Activated CD4-positive, alpha-beta T cell treated with anti-CD3 and anti-CD28 coated beads, Interleukin-2, Interleukin-4, amounts not matched to agents 100 ng/mL and 50 ng/mL, durations not matched to agents 16 hours and 8 hours (primary cell): ENCODE measurements at regions not wholly inside any gene's neighbourhood (a gene's known extent, or its start where the extent isn't known, plus 50 kb on each side); places are given as distances from the start of the nearest gene placed in this dataset.

ENCODE experiments used
- DNase-seq: peaks from one replicate; pipeline ENCODE4 v3.0.0-alpha.2; 2020; ENCODE audit warnings: low spot score

DNA sequence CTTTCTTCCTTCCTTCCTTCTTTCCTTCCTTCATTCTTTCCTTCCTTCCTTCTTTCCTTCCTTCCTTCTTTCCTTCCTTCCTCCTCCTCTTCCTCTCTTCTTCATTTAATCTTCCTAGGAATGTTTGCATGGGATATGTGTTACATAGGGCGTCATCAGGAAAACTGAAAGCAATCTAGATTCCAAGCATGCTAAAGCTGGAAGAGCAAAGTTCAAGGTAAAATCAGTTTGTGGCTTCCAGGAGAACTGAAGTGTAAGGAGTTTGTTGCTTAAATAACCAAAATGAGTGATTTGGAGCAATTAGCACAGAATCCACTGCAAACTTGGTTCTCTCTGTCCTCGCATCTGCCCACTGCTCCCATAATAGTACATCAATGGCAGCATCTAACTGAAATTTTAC is 716.2 kb downstream of the GBE1 start:
- no peak for DNase-seq

DNA sequence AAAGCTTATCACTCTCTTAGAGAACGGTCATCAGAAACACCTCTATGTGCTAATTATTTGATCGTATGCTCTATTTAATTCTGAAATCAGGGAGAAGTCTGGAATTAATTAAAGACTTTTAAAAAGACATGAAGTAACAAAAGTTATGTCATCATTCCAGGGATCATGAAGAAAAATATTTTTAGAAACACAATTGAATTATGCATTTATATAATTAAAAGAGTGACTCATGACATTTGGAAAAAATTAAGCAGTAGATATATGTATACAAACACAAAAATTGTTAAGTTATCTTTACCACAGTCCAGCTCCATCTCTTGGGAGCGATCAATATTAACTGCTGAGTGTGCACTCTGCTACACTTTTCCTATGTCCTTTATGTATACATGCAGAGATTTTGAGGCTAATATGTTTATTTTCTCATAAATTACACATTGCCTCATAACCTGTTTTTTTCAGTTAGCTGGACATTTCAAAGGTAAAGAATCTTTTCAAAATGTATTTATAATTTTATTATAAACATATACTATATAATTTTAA is 717.7 kb downstream of the GBE1 start:
- no peak for DNase-seq

DNA sequence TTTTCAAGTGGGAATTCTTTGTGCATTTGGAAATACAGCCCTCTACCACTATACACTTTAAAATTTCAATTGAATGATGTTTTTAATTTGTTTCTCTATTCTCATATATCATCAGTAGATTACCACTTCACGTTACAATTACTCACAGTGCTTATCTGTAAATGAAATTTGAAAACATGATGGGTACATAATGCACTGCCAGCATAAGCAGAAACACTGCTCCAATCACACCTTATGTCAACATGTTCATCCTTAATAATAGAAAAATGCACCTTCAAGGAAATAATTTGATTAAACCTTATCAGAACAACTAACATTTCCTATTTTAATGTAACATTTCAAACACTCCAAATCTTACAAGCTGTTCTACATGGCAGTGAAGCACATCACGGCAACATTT is 718.4 kb downstream of the GBE1 start:
- no peak for DNase-seq

DNA sequence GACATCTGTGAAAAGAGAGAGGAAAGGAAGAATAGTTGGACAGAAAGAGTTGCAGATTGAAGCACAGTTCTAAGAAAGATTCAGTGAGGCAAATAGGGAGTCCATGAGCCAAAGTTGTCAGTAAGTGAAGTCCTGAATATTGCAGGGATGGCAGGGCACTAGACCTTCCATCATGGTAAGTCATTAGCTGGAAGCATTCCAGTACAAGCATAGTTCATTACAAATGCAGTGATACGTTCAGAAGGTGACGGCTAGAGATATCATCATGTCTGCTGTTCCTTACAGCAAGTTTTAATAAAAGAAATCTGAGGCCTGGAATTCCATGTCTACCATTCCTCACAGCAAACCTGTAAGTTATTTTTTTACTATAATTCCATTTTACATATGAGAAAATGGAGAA is 720.1 kb downstream of the GBE1 start:
- DNase-seq: no peak

GRCh38 chr3:81040107-81040506 is 721.3 kb downstream of the GBE1 start:
- DNase-seq: no peak

DNA sequence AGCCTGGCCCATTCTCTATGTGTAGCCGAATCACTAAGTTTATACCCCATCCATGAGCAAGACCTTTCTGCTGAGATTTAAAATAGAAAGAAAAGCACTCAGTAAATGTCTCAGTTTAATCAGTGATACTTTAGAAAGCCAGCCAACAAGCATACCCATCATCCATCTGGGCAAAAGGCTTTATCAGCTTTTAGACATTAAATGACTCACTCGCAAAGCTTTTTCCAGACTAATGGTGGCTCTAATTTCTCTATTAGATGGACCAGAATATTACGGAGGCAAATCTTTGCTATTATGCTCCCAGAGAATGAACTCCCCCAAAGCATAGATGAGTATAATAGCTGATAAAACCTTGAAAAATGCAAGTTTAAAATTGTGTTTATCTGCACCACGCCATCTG is 727.8 kb downstream of the GBE1 start:
- DNase-seq: no peak

DNA sequence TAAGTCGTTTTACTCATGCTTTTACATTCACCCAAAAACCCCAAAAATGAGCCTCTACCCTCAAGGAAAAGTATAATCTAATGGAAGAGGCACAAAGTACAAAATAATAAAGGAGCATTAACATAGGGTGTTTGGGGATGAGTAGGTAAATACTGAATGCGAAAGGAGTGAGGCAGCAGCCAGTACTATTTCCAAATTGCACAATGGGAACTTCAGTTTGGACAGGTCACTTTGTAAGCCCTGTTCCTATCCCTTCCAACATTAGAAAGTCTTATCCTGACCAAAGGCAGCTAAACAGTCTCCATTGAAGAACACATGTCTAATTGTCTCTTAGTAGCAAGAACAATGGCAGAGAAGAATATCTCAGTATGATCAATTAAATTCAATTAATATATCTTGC is 728.3 kb downstream of the GBE1 start:
- no peak for DNase-seq

- no peak for DNase-seq
These were observed 731.6 kb downstream of the GBE1 start for GRCh38 chr3:81029861-81030260.

DNA sequence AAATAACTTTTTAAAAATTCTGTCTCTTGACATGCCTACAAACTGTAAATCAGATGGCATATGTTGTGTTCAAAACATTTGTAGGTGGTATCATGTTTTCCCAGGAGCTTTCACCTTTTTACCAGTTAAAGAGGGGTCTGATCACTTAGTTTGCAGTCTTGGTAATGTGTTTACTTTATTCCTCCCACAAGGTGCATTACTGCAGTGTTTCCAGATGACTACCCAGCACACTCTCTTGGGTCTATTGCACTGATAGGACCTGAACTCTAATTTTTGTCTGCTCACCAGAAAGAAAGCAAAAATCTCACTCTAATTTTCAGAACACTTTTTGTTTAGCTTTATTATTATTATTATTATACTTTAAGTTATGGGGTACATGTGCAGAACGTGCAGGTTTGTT is 734.1 kb downstream of the GBE1 start:
- DNase-seq: no peak

DNA sequence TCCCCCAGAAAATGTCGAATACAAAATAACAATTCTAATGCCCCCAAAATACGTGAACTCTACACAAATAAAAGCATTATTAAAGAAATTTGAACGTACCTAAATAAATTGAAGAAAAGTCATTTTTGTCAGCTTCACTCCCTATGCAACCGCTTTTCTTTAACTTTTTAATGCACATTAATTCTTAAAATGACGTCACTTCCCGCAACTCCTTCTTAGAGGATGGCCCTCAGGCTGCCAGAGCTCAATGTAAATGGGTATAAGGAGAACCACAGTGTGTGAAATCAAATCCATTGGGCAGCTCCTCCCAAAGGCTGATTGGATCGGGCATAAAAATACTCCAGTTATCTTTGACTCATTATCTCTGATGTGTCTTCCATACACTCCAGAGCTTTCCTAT is 736.9 kb downstream of the GBE1 start:
- no peak for DNase-seq

GRCh38 chr3:81022339-81022738 is 739.1 kb downstream of the GBE1 start:
- no peak for DNase-seq

DNA sequence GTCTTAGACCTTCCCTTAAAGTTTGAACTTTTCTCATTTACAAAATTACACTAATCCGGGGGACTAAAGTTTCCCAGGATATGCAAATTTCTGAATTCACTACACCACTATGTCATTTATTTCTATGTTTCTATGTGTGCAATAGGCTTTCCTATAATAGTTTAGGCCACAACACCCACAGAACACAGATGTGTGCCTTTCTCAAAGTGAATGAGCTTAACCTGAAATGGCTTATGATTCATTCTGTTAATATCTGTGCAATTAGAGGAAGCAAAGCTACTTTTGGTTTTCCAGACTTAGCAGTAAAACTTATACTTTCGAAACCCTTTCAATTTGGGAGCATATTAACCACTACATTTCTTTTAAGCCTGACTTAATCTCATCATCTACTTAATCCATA is 748.1 kb downstream of the GBE1 start:
- DNase-seq: no peak

DNA sequence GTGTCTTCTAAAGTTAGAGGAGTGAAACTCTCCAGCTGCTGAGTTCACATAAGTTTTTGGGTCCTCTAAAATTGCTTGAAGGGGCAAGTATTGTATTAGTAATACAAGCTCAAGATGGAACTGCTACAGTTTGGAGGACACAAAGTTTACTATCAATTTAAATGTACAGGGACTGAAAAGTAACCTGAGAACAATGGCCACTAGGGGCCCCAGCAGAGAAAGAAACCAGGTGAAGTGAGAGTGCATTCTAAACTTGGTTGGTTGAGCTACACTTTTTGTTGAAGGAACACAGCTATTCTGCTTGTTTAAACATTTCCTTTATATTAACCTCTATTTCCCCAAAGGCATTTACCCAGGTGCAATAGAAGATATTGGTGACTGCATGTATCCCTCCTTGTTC is 755.5 kb downstream of the GBE1 start:
- no peak for DNase-seq

- DNase-seq: no peak
These were observed 757.6 kb downstream of the GBE1 start for GRCh38 chr3:81003817-81004216.

GRCh38 chr3:81003008-81003645 is 758.3 kb downstream of the GBE1 start:
- no peak for DNase-seq

DNA sequence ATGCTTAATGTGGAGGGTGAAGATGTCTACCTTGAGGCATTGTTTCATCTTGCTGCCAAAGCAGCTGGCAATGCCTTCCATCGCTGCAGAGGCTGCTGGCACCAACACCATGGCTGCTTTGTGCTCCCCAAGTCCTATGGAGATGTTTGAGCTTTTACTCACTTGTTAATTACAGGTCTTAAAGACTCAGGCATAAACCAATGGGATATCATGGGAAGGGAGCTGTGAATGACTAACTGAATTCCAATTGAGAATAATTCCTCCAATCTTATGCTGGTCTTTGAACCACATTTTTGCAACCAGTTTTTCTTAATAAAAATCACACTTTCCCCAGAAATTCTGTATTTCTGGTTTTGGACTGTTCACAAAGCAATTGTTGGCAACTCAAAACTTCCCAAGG is 762.0 kb downstream of the GBE1 start:
- DNase-seq: no peak

GRCh38 chr3:80998022-80998421 is 763.4 kb downstream of the GBE1 start:
- no peak for DNase-seq

DNA sequence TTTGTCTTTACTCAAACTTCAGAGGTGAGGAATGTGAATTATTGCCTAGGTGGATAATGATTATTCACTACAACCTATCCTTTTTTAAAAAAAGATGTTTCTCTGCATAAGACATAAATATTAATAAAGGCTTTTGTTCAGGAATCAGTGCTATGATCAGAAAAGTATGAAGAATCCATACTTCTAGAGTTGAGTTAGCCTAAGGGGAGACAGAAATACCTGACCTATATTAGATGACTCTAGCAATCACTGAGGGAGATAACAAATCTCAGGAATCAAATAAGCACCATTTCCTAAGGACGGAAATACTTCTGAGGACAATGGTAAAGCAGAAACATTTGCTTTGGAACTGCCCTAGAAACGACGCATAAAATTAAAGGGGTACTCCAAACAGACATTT is 763.8 kb downstream of the GBE1 start:
- DNase-seq: no peak

DNA sequence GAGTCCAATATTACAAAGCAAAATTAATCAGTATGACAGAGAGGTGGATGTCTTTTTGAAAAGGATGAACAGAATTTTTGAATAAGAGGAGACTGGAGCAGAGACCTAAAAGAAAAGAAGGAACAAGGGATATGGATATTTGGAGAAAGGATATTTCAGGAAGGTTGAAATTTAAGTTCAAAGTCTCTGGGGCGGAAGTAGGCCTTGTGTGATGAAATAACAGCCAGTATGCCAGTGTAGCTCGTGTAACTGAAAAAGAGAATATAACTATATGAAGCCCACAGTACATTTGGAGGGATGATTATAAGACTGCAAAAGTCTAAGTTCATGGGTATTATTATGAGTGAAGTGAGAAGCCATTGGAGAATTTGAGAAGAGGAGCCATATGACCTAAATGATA is 766.7 kb downstream of the GBE1 start:
- DNase-seq: no peak

DNA sequence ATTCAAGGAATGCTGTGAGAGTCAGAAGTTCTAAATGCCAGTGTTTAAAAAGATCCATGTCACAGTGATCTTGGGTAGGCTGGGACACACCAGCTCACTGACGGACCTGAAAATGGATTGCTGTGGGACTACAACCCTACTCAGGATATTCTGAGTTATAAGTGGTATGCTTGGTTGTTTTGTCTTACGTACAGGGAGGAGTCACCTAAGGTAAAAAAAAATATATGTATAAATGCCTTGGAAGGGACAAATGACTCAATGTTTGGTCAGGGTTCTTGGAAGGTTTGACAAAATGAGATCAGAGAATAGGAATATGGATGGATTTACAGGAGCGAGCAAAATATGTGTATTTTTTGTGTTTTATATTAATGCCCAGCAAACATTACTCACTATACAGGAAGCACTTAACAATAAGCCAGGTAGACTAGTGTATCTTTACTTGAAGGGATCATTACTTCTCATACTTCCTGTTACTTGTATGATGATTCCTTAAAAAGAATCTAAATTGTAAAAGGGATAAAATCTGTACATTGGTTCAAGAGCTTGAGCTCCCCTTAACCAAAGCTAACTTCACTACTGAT is 767.3 kb downstream of the GBE1 start:
- DNase-seq: no peak

- no peak for DNase-seq
These were observed 768.1 kb downstream of the GBE1 start for GRCh38 chr3:80993241-80993945.

DNA sequence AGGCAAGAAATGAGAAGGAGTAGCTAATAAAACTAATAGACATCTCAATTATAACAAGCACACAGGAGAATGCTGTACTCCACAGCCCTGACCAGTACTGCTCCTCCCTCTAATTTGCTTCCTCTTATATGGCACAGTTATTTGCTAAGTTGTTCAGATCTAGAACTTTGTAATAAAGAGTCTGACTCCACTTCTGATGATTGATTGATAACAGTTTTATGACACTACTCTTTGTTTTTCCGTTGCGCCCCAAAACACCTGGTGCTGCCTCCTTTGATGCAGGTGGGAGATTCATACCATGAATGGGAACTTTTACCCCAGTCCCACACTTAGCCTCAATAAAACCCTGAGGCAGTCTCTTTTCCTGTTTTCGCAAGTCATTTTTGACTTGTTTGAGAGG is 777.7 kb downstream of the GBE1 start:
- DNase-seq: no peak

GRCh38 chr3:80978216-80978969 is 783.1 kb downstream of the GBE1 start:
- no peak for DNase-seq
